Tibial nerve (tissue), 4 donors: ENCODE measurements at regions not wholly inside any gene's neighbourhood (a gene's known extent, or its start where the extent isn't known, plus 50 kb on each side); places are given as distances from the start of the nearest gene placed in this dataset.

Experiments
- DNase-seq, 2 donors: peaks; one replicate each; pipeline ENCODE4 v3.0.0-alpha.2; 2019; ENCODE audit warnings: low spot score in 2 of 2
- H3K27ac ChIP-seq, 4 donors: fragments of 200-600 bp; sonication (generic) in 3 of 4; one replicate each; pipeline ENCODE4 v1.5.1; 2017 to 2019; ENCODE audit warnings: mild to moderate bottlenecking in 1 of 4
- H3K27me3 ChIP-seq, 2 donors: fragments of 200-600 bp; sonication (generic) in 1 of 2; one replicate each; pipeline versions ENCODE4 v1.5.1 to v1.6.0; 2017 to 2019
- H3K36me3 ChIP-seq, 3 donors: fragments of 200-600 bp; sonication (generic); one replicate each; pipeline ENCODE4 v1.5.1; 2018 to 2019
- H3K4me1 ChIP-seq, 4 donors: fragments of 200-600 bp; sonication (generic) in 3 of 4; one replicate each; pipeline ENCODE4 v1.5.1; 2017 to 2019
- H3K4me3 ChIP-seq, 4 donors: fragments of 200-600 bp; sonication (generic) in 3 of 4; one replicate each; pipeline ENCODE4 v1.5.1; 2017 to 2019; ENCODE audit warnings: mild to moderate bottlenecking in 1 of 4, moderate library complexity in 1 of 4
- H3K9me3 ChIP-seq, 4 donors: fragments of 200-600 bp; sonication (generic) in 3 of 4; one replicate each; pipeline ENCODE4 v1.5.1; 2017 to 2019
- CTCF ChIP-seq, 5 experiments: fragments of 200-600 bp in 3 of 5; fragments of 450-650 bp in 2 of 5; sonication (generic) in 3 of 5; IDR thresholded peaks; one replicate each; pipeline ENCODE4 v1.5.1; 2016 to 2019; ENCODE audit warnings: antibody characterized with exemption in 5 of 5, mild to moderate bottlenecking in 3 of 5, moderate library complexity in 2 of 5
- EP300 ChIP-seq, 2 donors: sonication (generic); formaldehyde crosslinking; IDR thresholded peaks; one replicate each; pipeline ENCODE4 v1.6.1; 2017; ENCODE audit warnings: antibody characterized with exemption in 2 of 2, mild to moderate bottlenecking in 1 of 2
- POLR2A ChIP-seq, 2 donors: fragments of 450-650 bp; IDR thresholded peaks; one replicate each; pipeline ENCODE4 v1.6.1; 2017; ENCODE audit warnings: antibody characterized with exemption in 2 of 2, mild to moderate bottlenecking in 2 of 2, moderate library complexity in 2 of 2
- WGBS, 2 donors: methylation state at CpG; one replicate each; pipeline ENCODE4 v1.1.5; 2018; 5-methylcytosine and 5-hydroxymethylcytosine counted together

- Histone ChIP-seq H3K36me3 (no peaks in the 10 kb centered on the region), H3K4me3 (no peak overlapping the region), H3K27ac (no peak overlapping the region), H3K27me3 (no peaks in the 10 kb centered on the region), H3K9me3 (peaks cover 0 to 13% (median 0%) of the 10 kb centered on the region in 4 donors), H3K4me1 (no peaks in the 10 kb centered on the region)
- WGBS, 2 donors, result 83 to 88% methylated on average over 1 of the region's 1 CpG
- DNase-seq, result no peak
- TF ChIP-seq CTCF (IDR thresholded peaks at IDR 0.05), result no peak
- no peak for TF ChIP-seq EP300 (IDR thresholded peaks at IDR 0.05)
- TF ChIP-seq POLR2A (IDR thresholded peaks at IDR 0.05), result no peak
Observed at GRCh38 chr11:92168936-92169335, 55.7 kb upstream of the FAT3 start.

DNA sequence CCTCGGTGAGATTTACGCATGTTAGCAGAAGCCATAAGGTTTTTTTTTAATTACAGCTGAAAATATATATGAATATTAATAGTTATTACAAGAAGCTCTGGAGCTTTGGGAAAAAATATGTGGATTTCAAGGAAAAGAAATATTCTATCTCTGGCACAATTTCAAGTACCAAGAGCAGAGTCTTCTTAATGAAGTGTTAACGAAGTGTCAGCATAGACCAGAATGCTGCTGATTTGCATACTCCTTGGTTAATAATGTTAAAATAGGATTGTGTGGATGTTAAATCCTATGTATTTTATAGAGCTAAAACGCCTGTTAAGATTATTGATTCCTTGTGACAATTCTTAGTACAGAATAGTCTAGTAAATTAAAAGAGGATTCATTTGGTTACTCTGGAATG, 57.0 kb upstream of the FAT3 start:
- Histone ChIP-seq H3K4me3 (no peak overlapping the region), H3K4me1 (no peaks in the 10 kb centered on the region), H3K27me3 (no peaks in the 10 kb centered on the region), H3K9me3 (peaks cover 0 to 13% (median 0%) of the 10 kb centered on the region in 4 donors), H3K36me3 (no peaks in the 10 kb centered on the region), H3K27ac (no peak overlapping the region)
- DNase-seq, result no peak
- TF ChIP-seq POLR2A (IDR thresholded peaks at IDR 0.05) (no peak), EP300 (IDR thresholded peaks at IDR 0.05) (no peak), CTCF (IDR thresholded peaks at IDR 0.05) (no peak)
- WGBS, 2 donors, result 87 to 91% methylated on average over 4 of the region's 4 CpGs

DNA sequence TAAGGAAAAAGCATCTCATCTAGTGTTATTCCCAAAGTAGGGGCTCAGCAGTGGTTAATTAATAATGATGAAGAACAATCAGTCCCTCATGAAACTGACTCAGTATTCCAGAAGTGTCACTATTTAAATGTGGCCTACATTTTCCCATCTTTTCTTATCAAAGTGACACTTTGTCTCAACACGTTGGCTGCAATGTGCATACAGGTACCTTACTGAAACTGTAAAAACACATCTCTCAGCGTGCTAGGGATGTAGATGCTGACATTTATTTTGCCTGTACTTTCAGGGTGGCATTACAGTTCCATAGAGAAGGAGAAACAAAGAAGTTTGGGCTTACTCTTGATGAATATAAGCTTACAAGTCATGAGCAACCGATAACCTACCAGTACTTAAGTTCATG, 58.3 kb upstream of the FAT3 start:
- Histone ChIP-seq H3K9me3 (peaks cover 0 to 13% (median 0%) of the 10 kb centered on the region in 4 donors), H3K4me1 (no peaks in the 10 kb centered on the region), H3K27me3 (no peaks in the 10 kb centered on the region), H3K36me3 (no peaks in the 10 kb centered on the region), H3K27ac (no peak overlapping the region), H3K4me3 (no peak overlapping the region)
- WGBS, 2 donors, result 80 to 85% methylated on average over 3 of the region's 3 CpGs
- DNase-seq, result no peak
- TF ChIP-seq EP300 (IDR thresholded peaks at IDR 0.05) (no peak), POLR2A (IDR thresholded peaks at IDR 0.05) (no peak), CTCF (IDR thresholded peaks at IDR 0.05) (no peak)

- 85 to 98% methylated on average over 1 of the region's 1 CpG for WGBS, 2 donors
- H3K27ac ChIP-seq, result no peak overlapping the region
- peaks cover 0 to 1% (median 0%) of the 10 kb centered on the region in 4 donors for H3K9me3 ChIP-seq
- no peaks in the 10 kb centered on the region for H3K36me3 ChIP-seq
- no peak overlapping the region for H3K4me3 ChIP-seq
- no peak for TF ChIP-seq EP300 (IDR thresholded peaks at IDR 0.05)
- no peak for TF ChIP-seq POLR2A (IDR thresholded peaks at IDR 0.05)
- no peak for TF ChIP-seq CTCF (IDR thresholded peaks at IDR 0.05)
- no peaks in the 10 kb centered on the region for H3K27me3 ChIP-seq
- no peaks in the 10 kb centered on the region for H3K4me1 ChIP-seq
- no peak for DNase-seq
Observed at GRCh38 chr11:92163879-92164278, 60.7 kb upstream of the FAT3 start.

- TF ChIP-seq CTCF (IDR thresholded peaks at IDR 0.05) (no peak), EP300 (IDR thresholded peaks at IDR 0.05) (no peak), POLR2A (IDR thresholded peaks at IDR 0.05) (no peak)
- H3K27me3 ChIP-seq, result no peaks in the 10 kb centered on the region
- H3K4me3 ChIP-seq, result no peak overlapping the region
- H3K27ac ChIP-seq, result no peak overlapping the region
- 51 to 67% methylated on average over 2 of the region's 2 CpGs for WGBS, 2 donors
- no peaks in the 10 kb centered on the region for H3K4me1 ChIP-seq
- no peaks in the 10 kb centered on the region for H3K9me3 ChIP-seq
- H3K36me3 ChIP-seq, result no peaks in the 10 kb centered on the region
- no peak for DNase-seq
Observed at GRCh38 chr11:92162776-92163175, 61.8 kb upstream of the FAT3 start.
